IPS DF 6.9 (cell line): ENCODE measurements at regions not wholly inside any gene's neighbourhood (a gene's known extent, or its start where the extent isn't known, plus 50 kb on each side); places are given as distances from the start of the nearest gene placed in this dataset.

Source experiments
- DNase-seq: peaks from one replicate; pipeline ENCODE4 v3.0.0-alpha.2; 2013; ENCODE audit warnings: low read depth, low spot score
- H3K27ac ChIP-seq: one replicate; pipeline ENCODE4 v1.5.1; 2013; ENCODE audit warnings: low read length, control low read depth
- H3K27me3 ChIP-seq: 2 replicates; pipeline ENCODE4 v1.6.1; 2013; ENCODE audit warnings: mild to moderate bottlenecking, low read length; ENCODE audit not compliant: control insufficient read depth, insufficient read depth
- H3K36me3 ChIP-seq: 2 replicates; pipeline ENCODE4 v1.6.1; 2013; ENCODE audit warnings: low read length; ENCODE audit not compliant: control insufficient read depth, insufficient read depth
- H3K4me1 ChIP-seq: 2 replicates; pipeline ENCODE4 v1.6.1; 2013; ENCODE audit warnings: low read length; ENCODE audit not compliant: control insufficient read depth, insufficient read depth
- H3K4me3 ChIP-seq: 2 replicates; pipeline ENCODE4 v1.5.1; 2013; ENCODE audit warnings: mild to moderate bottlenecking, low read length
- H3K9me3 ChIP-seq: 2 replicates; pipeline ENCODE4 v1.6.1; 2013; ENCODE audit warnings: low read length, inconsistent platforms; ENCODE audit not compliant: control insufficient read depth, insufficient read depth
- WGBS: extraction: QIAGEN DNeasy Blood & Tissue Kit; methylation state at CpG from one replicate; pipeline ENCODE4 v1.1.7; 2013; ENCODE audit warnings: mixed read lengths, missing lambda C conversion rate; ENCODE audit not compliant: insufficient read length, insufficient coverage; 5-methylcytosine and 5-hydroxymethylcytosine counted together

GRCh38 chr14:34062353-34062973 lies 111.6 kb upstream of the EGLN3 start:
- H3K4me1 ChIP-seq = peaks cover 1% of the 10 kb centered on the region
- WGBS = no CpG with 5 or more reads among the region's 8 CpGs
- H3K36me3 ChIP-seq = no peaks in the 10 kb centered on the region; the same call in 1 of the 2 replicates
- H3K9me3 ChIP-seq = no peaks in the 10 kb centered on the region
- H3K27ac ChIP-seq = no peak overlapping the region
- H3K4me3 ChIP-seq = no peak overlapping the region
- DNase-seq = no peak
- H3K27me3 ChIP-seq = peaks cover 3% of the 10 kb centered on the region; the same call in 1 of the 2 replicates

- Histone ChIP-seq H3K4me1 (peaks cover 1% of the 10 kb centered on the region), H3K4me3 (peak overlapping the region; percentile 77; the same call in 1 of the 2 replicates), H3K36me3 (no peaks in the 10 kb centered on the region; the same call in 1 of the 2 replicates), H3K9me3 (no peaks in the 10 kb centered on the region), H3K27me3 (peaks cover 3% of the 10 kb centered on the region; the same call in 1 of the 2 replicates), H3K27ac (no peak overlapping the region)
- WGBS = no CpG with 5 or more reads among the region's 16 CpGs
- no peak for DNase-seq
These were observed 109.8 kb upstream of the EGLN3 start for GRCh38 chr14:34060651-34060999.

- no peaks in the 10 kb centered on the region; the same call in 1 of the 2 replicates for H3K36me3 ChIP-seq
- H3K27ac ChIP-seq = no peak overlapping the region
- peaks cover 3% of the 10 kb centered on the region; the same call in 1 of the 2 replicates for H3K27me3 ChIP-seq
- no peak for DNase-seq
- peaks cover 1% of the 10 kb centered on the region for H3K4me1 ChIP-seq
- peak overlapping the region; percentile 77 for H3K4me3 ChIP-seq
- no peaks in the 10 kb centered on the region for H3K9me3 ChIP-seq
- WGBS = no CpG with 5 or more reads among the region's 84 CpGs
These were observed 109.2 kb upstream of the EGLN3 start for GRCh38 chr14:34059925-34060650.

GRCh38 chr14:34059037-34059924 lies 108.4 kb upstream of the EGLN3 start:
- H3K9me3 ChIP-seq = no peaks in the 10 kb centered on the region
- H3K36me3 ChIP-seq = no peaks in the 10 kb centered on the region; the same call in 1 of the 2 replicates
- H3K4me1 ChIP-seq = peaks cover 1% of the 10 kb centered on the region
- no peak overlapping the region for H3K27ac ChIP-seq
- peaks cover 3% of the 10 kb centered on the region; the same call in 1 of the 2 replicates for H3K27me3 ChIP-seq
- H3K4me3 ChIP-seq = peak overlapping the region; percentile 77
- WGBS = no CpG with 5 or more reads among the region's 16 CpGs
- DNase-seq = no peak

GRCh38 chr14:34058510-34058909 lies 107.6 kb upstream of the EGLN3 start:
- no peak overlapping the region for H3K4me3 ChIP-seq
- peaks cover 3% of the 10 kb centered on the region; the same call in 1 of the 2 replicates for H3K27me3 ChIP-seq
- no CpG with 5 or more reads among the region's 3 CpGs for WGBS
- H3K27ac ChIP-seq = no peak overlapping the region
- H3K36me3 ChIP-seq = no peaks in the 10 kb centered on the region; the same call in 1 of the 2 replicates
- no peak for DNase-seq
- H3K4me1 ChIP-seq = peaks cover 1% of the 10 kb centered on the region
- no peaks in the 10 kb centered on the region for H3K9me3 ChIP-seq

GRCh38 chr14:34056046-34056445 lies 105.2 kb upstream of the EGLN3 start:
- Histone ChIP-seq H3K4me3 (no peak overlapping the region), H3K27ac (no peak overlapping the region), H3K4me1 (peaks cover 1% of the 10 kb centered on the region), H3K36me3 (no peaks in the 10 kb centered on the region; the same call in 1 of the 2 replicates), H3K27me3 (peaks cover 3% of the 10 kb centered on the region; the same call in 1 of the 2 replicates), H3K9me3 (no peaks in the 10 kb centered on the region)
- DNase-seq = no peak
- WGBS = no CpG with 5 or more reads among the region's 1 CpG

GRCh38 chr14:34055157-34055950 lies 104.5 kb upstream of the EGLN3 start:
- Histone ChIP-seq H3K27me3 (peaks cover 3% of the 10 kb centered on the region; the same call in 1 of the 2 replicates), H3K27ac (no peak overlapping the region), H3K9me3 (no peaks in the 10 kb centered on the region), H3K36me3 (no peaks in the 10 kb centered on the region; the same call in 1 of the 2 replicates), H3K4me3 (no peak overlapping the region), H3K4me1 (peaks cover 1% of the 10 kb centered on the region)
- no peak for DNase-seq
- WGBS = no CpG with 5 or more reads among the region's 2 CpGs

- Histone ChIP-seq H3K27me3 (no peaks in the 10 kb centered on the region), H3K27ac (no peak overlapping the region), H3K4me1 (no peaks in the 10 kb centered on the region), H3K9me3 (no peaks in the 10 kb centered on the region), H3K4me3 (no peak overlapping the region), H3K36me3 (no peaks in the 10 kb centered on the region)
- DNase-seq = no peak
- no CpG with 5 or more reads among the region's 3 CpGs for WGBS
These were observed 102.8 kb upstream of the EGLN3 start for GRCh38 chr14:34053666-34054065.

GRCh38 chr14:34052658-34053014 lies 101.8 kb upstream of the EGLN3 start:
- Histone ChIP-seq H3K4me3 (no peak overlapping the region), H3K27ac (no peak overlapping the region), H3K27me3 (no peaks in the 10 kb centered on the region), H3K9me3 (no peaks in the 10 kb centered on the region), H3K36me3 (no peaks in the 10 kb centered on the region), H3K4me1 (no peaks in the 10 kb centered on the region)
- DNase-seq = no peak
- WGBS = no CpG with 5 or more reads among the region's 5 CpGs
